NCI-H1092 treated with DMSO at 0.1 percent for 48 hours (cell line): ENCODE measurements at regions not wholly inside any gene's neighbourhood (a gene's known extent, or its start where the extent isn't known, plus 50 kb on each side); places are given as distances from the start of the nearest gene placed in this dataset.

ENCODE experiments used
- DNase-seq: peaks from one replicate; lab custom pipeline; 2025; lab: John Stamatoyannopoulos, UW

- DNase-seq, result no peak
Observed at GRCh38 chr3:13209634-13209997, 136.4 kb upstream of the IQSEC1 start.

GRCh38 chr3:13208706-13209633 is 135.7 kb upstream of the IQSEC1 start:
- DNase-seq, result no peak

DNA sequence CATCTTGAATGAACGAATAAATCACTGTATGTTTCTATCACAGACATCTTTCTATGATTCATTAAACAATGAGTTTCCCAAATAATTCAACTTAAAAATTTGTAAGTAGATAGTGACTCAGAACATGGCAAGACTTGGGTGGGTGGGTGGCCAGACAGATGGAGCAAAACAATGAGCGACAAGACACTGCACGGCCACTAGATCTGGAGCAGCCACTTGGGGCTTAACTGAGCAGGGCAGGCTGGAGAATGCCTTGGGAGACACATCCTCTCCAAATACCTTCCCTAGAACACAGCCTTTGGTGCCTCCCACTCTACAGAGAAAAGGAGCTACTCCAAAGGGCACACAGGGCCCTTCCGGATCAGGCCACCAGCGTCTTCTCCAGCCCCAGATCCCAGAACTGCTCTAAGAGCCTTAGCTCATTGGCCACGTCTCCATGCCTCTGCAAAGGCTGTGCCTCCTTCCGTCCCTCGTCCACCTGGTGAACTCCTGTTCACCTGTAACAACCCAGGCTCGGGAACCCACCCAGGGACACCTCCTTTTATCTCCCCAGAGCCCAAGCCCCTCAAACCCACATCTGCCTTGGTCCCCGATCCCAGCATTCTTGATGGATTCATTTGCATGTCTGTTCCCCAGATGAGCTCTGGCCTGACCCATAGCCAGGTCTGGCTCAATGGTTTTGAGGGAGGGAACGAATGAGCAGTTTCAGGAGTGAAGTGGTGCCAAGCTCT is 134.9 kb upstream of the IQSEC1 start:
- no peak for DNase-seq

GRCh38 chr3:13207578-13207922 is 134.3 kb upstream of the IQSEC1 start:
- DNase-seq, result no peak

DNA sequence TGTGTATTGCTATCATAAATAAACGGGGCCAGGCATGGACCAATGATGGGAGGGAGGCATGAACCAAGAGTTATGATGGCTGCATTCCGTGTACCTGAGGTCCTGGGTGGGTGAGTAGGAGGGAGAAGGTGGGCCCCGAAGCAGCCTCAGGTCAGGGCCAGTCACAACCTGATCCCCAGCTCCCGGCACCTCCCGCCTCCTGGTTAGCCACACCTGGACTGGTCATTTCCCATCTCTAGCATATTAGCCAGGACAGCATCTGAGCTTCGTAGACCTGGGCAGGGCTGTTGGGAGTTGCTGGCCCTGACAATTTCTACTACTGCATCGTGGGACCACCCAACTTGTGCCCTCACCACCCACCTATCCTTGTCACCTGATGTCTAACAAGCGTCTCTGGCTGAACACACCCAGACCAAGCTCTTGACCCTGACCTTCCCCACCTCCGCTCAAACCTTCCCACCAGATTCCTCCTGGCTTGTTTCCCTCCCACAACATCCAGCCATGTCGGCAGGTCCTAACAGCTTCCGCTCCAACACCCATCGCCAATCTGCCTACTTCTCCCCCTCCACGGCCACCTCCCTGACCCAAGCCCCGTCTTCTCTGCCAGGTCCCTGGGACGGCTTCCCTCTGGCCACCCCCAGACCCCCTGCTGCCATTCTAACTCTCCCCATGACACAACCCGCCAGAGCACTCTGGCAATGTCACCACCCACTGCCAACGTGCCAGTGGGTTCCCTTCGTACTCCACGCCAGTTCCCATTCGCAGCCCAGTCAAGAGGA is 133.8 kb upstream of the IQSEC1 start:
- DNase-seq, result no peak

GRCh38 chr3:13205567-13206143 is 132.4 kb upstream of the IQSEC1 start:
- no peak for DNase-seq

DNA sequence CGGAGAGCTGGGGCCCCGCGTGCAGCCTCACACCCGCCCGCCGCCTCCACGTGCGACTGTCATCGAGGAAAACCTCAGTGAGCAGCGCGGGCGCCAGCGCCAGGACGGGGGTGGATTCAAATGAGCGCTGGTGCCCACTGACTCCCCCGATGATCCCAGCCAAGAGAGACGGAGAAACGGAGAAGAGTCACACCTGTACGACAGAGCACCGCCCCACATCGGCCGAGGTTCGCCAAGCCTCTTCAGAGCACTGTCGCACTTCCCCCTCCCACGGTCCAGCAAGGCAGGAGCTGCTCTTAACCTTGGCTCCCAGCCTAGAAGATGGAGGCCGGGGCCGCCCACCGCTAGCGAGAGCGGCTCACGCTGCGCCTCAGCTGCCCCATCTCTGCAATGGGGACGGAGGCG is 130.9 kb upstream of the IQSEC1 start:
- no peak for DNase-seq

- no peak for DNase-seq
Observed at GRCh38 chr3:13203398-13204176, 130.4 kb upstream of the IQSEC1 start.

DNA sequence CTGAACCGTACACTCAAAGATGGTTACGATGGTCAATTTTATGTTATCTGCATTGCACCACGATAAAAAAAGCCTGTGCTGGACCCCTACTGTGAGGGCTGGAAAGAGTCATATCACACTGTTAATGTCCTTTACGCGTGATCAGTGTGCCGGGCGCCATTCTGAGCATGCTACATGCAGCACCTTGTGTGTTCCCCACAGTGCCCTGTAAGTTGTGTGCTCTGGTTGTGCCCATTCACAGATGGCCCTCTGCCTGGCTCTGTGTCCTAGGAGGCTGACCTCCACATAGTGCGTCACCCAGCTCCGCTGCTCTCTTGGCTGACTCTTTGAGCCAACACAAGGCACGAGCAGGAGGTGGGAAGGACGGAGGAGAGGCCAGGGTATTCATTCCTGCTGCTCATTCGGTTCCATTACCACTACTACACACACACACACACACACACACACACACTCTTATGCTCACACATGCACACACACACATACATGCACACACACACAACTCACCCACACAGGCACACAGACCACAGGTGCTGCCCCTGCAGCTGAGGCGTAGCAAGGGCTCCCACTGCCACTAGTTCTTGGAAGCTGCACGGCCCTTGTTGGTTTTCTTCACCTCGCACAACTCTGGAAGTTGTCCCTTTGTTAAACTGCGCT is 129.6 kb upstream of the IQSEC1 start:
- no peak for DNase-seq

GRCh38 chr3:13201851-13202250 is 128.6 kb upstream of the IQSEC1 start:
- peak; percentile 19 for DNase-seq

DNA sequence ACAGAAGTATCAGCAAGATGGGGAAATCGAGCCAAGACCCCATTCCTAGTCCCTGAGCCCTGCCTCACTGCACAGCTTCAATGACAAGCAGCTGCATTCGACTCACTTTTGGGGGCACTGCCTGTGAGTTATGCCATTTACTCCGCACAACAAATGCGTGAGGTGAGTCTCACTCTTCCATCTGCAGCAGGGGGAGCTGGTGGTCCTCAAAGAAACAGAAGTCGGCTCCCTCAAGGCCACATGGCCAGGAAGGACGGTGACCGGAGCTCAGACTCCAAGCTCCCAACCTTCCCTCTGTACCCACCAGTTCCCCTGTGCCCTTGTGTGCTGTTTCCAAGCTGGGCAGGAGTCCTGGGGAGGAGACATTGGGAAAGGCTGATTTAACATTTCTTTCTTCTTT is 127.7 kb upstream of the IQSEC1 start:
- DNase-seq, result no peak

DNA sequence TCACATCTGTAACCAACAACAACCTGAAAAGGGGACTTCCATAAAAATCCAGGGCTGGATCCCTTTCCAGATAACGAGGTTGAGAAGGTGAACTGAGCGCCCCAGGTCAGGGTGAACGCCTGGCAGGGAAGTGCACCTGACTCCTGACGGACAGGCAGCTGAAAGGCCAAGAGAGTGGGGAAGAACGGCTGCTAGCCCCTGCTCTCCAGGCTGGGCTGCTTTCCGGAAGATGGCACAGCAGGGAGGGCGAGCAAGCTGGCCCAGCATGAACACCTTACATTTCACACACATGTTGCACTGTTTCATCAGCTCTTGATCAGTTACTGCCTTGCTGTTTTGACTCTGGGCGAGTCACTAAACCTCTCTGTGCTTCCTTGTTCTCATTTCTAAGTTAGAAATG is 127.2 kb upstream of the IQSEC1 start:
- no peak for DNase-seq

- no peak for DNase-seq
Observed at GRCh38 chr3:13199899-13200451, 126.7 kb upstream of the IQSEC1 start.

DNA sequence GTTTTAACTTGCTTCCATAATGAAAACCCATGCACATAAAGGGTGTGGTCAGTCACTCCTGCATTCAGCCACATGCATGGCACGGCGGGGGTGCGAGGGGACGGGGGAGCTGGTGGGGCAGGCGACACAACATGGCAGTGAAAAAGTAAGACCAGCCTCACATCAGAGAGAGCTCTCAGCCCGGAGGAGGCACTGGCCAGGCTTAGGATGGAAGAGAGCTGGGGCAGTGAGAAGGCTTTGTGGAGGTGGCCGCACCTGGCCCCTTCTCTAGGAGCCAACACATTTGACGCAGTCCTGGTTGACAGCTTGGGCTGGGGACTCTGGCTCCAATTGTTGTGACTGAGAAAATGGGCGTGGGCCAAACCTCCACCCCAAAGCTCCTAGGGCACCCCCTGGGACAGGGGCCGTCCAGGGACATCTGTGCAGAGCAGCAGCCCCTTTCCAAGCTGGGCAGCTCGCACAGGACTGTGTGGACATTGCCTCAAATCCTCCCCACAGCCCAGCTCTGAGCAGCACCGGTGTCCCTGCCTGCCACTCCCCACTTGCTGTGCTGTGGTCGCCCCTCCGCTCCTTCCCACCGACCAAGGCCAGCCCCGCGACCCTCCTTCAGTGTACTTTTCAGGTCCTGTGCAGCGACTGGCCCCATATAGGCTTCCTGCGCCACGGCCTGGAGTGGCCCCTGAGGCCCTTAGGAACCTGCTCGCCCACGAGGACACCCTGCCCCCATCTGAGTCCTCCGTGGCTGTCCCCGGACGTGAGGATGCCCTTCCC is 126.0 kb upstream of the IQSEC1 start:
- DNase-seq, result no peak

GRCh38 chr3:13198264-13198879 is 125.1 kb upstream of the IQSEC1 start:
- no peak for DNase-seq

- no peak for DNase-seq
Observed at GRCh38 chr3:13197795-13198194, 124.6 kb upstream of the IQSEC1 start.

DNA sequence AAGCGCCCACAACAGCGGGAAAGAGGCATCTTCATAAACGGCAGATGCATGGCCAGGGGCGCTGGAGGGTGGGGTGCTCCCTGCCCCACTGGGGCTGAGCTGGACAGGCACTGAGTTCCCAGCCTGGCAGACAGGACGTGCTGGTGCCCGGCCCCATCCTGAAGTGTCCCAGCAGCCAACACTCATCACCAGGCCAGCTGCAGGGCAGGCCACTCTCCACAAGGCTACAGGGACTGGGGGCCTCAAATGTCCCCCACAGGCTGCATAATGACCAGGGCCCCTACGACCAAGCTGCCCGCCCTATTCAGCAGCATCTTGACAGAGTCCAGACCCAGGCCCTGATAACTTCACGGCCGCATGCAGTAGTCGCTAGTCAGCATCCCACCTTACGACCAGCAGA is 124.1 kb upstream of the IQSEC1 start:
- DNase-seq, result no peak

DNA sequence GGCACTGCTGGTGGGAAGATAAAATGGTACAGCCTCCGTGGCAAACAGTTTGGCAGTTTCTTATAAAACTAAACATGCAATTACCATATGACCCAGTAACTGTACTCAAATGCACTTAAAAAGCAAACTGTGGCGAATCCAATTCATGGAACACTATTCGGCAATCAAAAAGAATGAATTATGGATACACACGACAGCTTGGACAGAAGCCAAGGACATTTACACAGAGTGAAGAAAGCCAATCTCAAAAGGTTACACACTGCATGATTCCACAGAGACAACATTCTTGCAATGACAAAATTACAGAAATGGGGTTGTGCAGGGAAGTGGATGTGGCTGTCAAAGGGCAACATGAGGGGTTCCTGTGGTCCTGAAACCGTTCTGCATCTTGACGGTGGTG is 122.1 kb upstream of the IQSEC1 start:
- DNase-seq, result no peak
